DMS153 (cell line): ENCODE measurements at regions not wholly inside any gene's neighbourhood (a gene's known extent, or its start where the extent isn't known, plus 50 kb on each side); places are given as distances from the start of the nearest gene placed in this dataset.

Source experiments
- DNase-seq: peaks from one replicate; lab custom pipeline; 2025; lab: John Stamatoyannopoulos, UW

GRCh38 chr7:136034132-136034531 lies 57.0 kb upstream of the MTPN start:
- DNase-seq, result no peak

- no peak for DNase-seq
Measured at GRCh38 chr7:136033413-136034031, 56.4 kb upstream of the MTPN start.

- no peak for DNase-seq
Measured at GRCh38 chr7:136030867-136031318, 53.7 kb upstream of the MTPN start.

- DNase-seq, result no peak
Measured at GRCh38 chr7:136030330-136030729, 53.2 kb upstream of the MTPN start.

- DNase-seq, result no peak
Measured at GRCh38 chr7:136027160-136027559, 50.0 kb upstream of the MTPN start.
